ENCODE measurements at regions not wholly inside any gene's neighbourhood (a gene's known extent, or its start where the extent isn't known, plus 50 kb on each side); places are given as distances from the start of the nearest gene placed in this dataset.
A peak's percentile ranks its signal among the peaks of the same experiment; 100 is the strongest.

GRCh38 chr2:194725169-194725568 is 931.9 kb upstream of the SLC39A10 start:
- no peaks in the 10 kb centered on the region for H3K36me3 Mint-ChIP-seq
- peak overlapping the region in 1 of 6 donors; percentile 6 for H3K27ac Mint-ChIP-seq
- no peak overlapping the region for H3K4me3 Mint-ChIP-seq

DNA sequence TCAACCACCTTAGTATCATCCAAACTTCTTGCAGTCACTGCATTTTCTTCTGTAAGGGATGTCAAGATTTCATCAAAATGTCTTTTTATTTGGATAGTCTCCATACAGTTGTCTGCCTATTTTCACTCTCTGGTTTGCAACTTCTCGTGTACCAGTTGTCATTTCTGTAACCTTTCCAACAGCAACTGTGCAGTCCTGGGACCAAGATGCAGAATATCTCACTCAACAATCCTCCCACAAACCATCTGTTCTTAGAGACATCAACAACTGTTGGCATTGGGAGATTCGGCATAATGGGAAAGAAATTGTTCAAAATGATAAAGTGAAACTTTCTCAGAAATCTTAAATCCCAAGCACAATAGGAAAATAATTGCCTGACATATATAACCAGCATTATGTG is 933.6 kb upstream of the SLC39A10 start:
- ATAC-seq (ENCODE audit: low read depth in 2 of 2), result no peak
- no peaks in the 10 kb centered on the region for H3K36me3 Mint-ChIP-seq

More at GRCh38 chr2:194725169-194725568, 931.9 kb upstream of the SLC39A10 start:
- ATAC-seq (ENCODE audit: low read depth in 2 of 2) (no peak), DNase-seq (no peak)
- no peaks in the 10 kb centered on the region for H3K4me1 Mint-ChIP-seq
- H3K9me3 Mint-ChIP-seq, result no peaks in the 10 kb centered on the region
- no peaks in the 10 kb centered on the region for H3K27me3 Mint-ChIP-seq

GRCh38 chr2:194721227-194721626 is 935.8 kb upstream of the SLC39A10 start:
- Mint-ChIP-seq H3K9me3 (peaks cover 0 to 2% (median 0%) of the 10 kb centered on the region in 7 donors), H3K36me3 (no peaks in the 10 kb centered on the region), H3K4me1 (no peaks in the 10 kb centered on the region), H3K27me3 (no peaks in the 10 kb centered on the region), H3K27ac (no peak overlapping the region), H3K4me3 (no peak overlapping the region)
- DNase-seq, result no peak
- ATAC-seq (ENCODE audit: low read depth in 2 of 2), result no peak

More for the DNA sequence above, 933.6 kb upstream of the SLC39A10 start:
- Mint-ChIP-seq H3K4me1 (no peaks in the 10 kb centered on the region), H3K4me3 (no peak overlapping the region), H3K27me3 (no peaks in the 10 kb centered on the region), H3K27ac (no peak overlapping the region), H3K9me3 (peaks cover 0 to 2% (median 0%) of the 10 kb centered on the region in 7 donors)
- no peak for DNase-seq

GRCh38 chr2:194720462-194720861 is 936.6 kb upstream of the SLC39A10 start:
- Mint-ChIP-seq H3K27ac (no peak overlapping the region), H3K27me3 (no peaks in the 10 kb centered on the region), H3K4me3 (no peak overlapping the region), H3K9me3 (peaks cover 0 to 2% (median 0%) of the 10 kb centered on the region in 7 donors), H3K36me3 (no peaks in the 10 kb centered on the region), H3K4me1 (no peaks in the 10 kb centered on the region)
- ATAC-seq (ENCODE audit: low read depth in 2 of 2) (no peak), DNase-seq (no peak)

GRCh38 chr2:194718881-194719280 is 938.1 kb upstream of the SLC39A10 start:
- peaks cover 0 to 4% (median 0%) of the 10 kb centered on the region in 7 donors for H3K9me3 Mint-ChIP-seq
- no peaks in the 10 kb centered on the region for H3K36me3 Mint-ChIP-seq
- DNase-seq (no peak), ATAC-seq (ENCODE audit: low read depth in 2 of 2) (no peak)
- no peaks in the 10 kb centered on the region for H3K4me1 Mint-ChIP-seq
- no peak overlapping the region for H3K4me3 Mint-ChIP-seq
- H3K27me3 Mint-ChIP-seq, result no peaks in the 10 kb centered on the region
- H3K27ac Mint-ChIP-seq, result no peak overlapping the region

- Mint-ChIP-seq H3K4me3 (no peak overlapping the region), H3K4me1 (no peaks in the 10 kb centered on the region), H3K36me3 (no peaks in the 10 kb centered on the region), H3K27ac (peak overlapping the region in 1 of 6 donors; percentile 49), H3K27me3 (no peaks in the 10 kb centered on the region), H3K9me3 (peaks cover 0 to 4% (median 0%) of the 10 kb centered on the region in 7 donors)
- no peak for ATAC-seq (ENCODE audit: low read depth in 2 of 2)
- no peak for DNase-seq
These were observed 942.5 kb upstream of the SLC39A10 start for GRCh38 chr2:194714541-194714940.

- H3K27ac Mint-ChIP-seq, result no peak overlapping the region
- DNase-seq (no peak), ATAC-seq (ENCODE audit: low read depth in 2 of 2) (no peak)
- H3K36me3 Mint-ChIP-seq, result no peaks in the 10 kb centered on the region
- no peak overlapping the region for H3K4me3 Mint-ChIP-seq
- H3K4me1 Mint-ChIP-seq, result no peaks in the 10 kb centered on the region
- H3K27me3 Mint-ChIP-seq, result no peaks in the 10 kb centered on the region
- peaks cover 0 to 4% (median 0%) of the 10 kb centered on the region in 7 donors for H3K9me3 Mint-ChIP-seq
These were observed 947.2 kb upstream of the SLC39A10 start for GRCh38 chr2:194709840-194710239.

DNA sequence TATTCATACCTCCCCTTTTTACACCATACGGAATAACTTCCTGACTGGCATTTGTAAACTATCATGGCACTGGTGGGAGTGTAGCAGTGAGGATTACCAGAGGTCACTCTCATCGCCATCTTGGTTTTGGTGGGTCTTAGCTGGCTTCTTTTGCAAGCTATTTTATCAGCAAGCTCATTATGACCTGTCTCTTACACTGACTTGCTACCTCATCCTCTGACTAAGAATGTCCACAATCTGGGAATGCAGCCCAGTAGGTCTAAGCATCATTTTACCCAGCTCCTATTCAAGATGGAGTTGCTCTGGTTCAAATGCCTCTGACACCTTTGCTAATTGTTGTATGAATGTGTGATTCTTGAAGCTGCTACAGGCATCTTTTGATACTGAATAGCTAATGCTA is 950.8 kb upstream of the SLC39A10 start:
- no peak for ATAC-seq (ENCODE audit: low read depth in 2 of 2)

GRCh38 chr2:194705398-194705797 is 951.6 kb upstream of the SLC39A10 start:
- H3K27ac Mint-ChIP-seq, result no peak overlapping the region
- H3K36me3 Mint-ChIP-seq, result no peaks in the 10 kb centered on the region

More for the DNA sequence above, 950.8 kb upstream of the SLC39A10 start:
- no peak overlapping the region for H3K27ac Mint-ChIP-seq
- H3K36me3 Mint-ChIP-seq, result no peaks in the 10 kb centered on the region
- H3K9me3 Mint-ChIP-seq, result no peaks in the 10 kb centered on the region
- no peak for DNase-seq
- no peaks in the 10 kb centered on the region for H3K27me3 Mint-ChIP-seq
- no peak overlapping the region for H3K4me3 Mint-ChIP-seq
- H3K4me1 Mint-ChIP-seq, result no peaks in the 10 kb centered on the region

GRCh38 chr2:194700726-194701125 is 956.3 kb upstream of the SLC39A10 start:
- Mint-ChIP-seq H3K9me3 (peaks cover 0 to 12% (median 3%) of the 10 kb centered on the region in 7 donors), H3K27ac (no peak overlapping the region), H3K36me3 (no peaks in the 10 kb centered on the region), H3K27me3 (no peaks in the 10 kb centered on the region), H3K4me1 (no peaks in the 10 kb centered on the region), H3K4me3 (no peak overlapping the region)
- no peak for ATAC-seq (ENCODE audit: low read depth in 2 of 2)
- no peak for DNase-seq

More at GRCh38 chr2:194705398-194705797, 951.6 kb upstream of the SLC39A10 start:
- DNase-seq (no peak), ATAC-seq (ENCODE audit: low read depth in 2 of 2) (no peak)
- Mint-ChIP-seq H3K4me3 (no peak overlapping the region), H3K4me1 (no peaks in the 10 kb centered on the region), H3K9me3 (no peaks in the 10 kb centered on the region), H3K27me3 (no peaks in the 10 kb centered on the region)

DNA sequence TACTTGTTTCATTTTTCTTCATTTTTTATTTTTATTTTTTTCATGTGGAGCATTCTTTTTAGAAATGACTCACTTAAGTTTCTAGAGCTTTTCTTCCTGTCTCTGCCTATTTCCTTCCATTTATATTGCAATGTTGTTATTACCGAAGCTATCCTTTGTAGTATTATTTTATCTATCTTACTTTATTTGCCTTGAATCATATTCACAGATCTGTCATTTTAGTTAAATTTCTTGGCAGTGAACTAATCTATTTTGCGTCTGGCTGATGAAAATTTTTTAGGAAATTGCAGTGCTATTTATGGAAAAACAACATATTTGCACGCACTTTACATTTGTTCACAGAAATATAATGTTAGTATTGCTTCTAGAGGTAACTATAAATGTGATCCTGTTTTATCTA is 956.9 kb upstream of the SLC39A10 start:
- H3K4me3 Mint-ChIP-seq, result no peak overlapping the region
- no peak for ATAC-seq (ENCODE audit: low read depth in 2 of 2)
- H3K27me3 Mint-ChIP-seq, result no peaks in the 10 kb centered on the region
- no peak for DNase-seq
- no peak overlapping the region for H3K27ac Mint-ChIP-seq
- H3K4me1 Mint-ChIP-seq, result no peaks in the 10 kb centered on the region
- peaks cover 0 to 16% (median 4%) of the 10 kb centered on the region in 7 donors for H3K9me3 Mint-ChIP-seq
- no peaks in the 10 kb centered on the region for H3K36me3 Mint-ChIP-seq

DNA sequence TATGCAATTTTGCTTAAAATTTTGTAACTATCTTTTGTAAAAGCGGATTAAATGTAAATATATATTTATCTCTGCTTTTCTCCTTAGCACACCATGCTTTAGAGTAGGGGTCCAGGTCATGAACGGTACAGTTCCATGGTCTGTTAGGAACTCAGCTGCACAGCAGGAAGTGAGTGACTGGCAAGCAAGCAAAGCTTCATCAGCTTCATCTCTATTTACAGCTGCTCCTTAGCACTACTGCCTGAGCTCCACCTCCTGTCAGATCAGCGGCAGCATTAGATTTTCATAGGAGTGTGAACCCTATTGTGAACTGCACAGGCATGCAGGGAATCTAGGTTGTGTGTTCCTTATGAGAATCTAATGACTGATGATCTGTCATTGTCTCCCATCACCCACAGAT is 959.0 kb upstream of the SLC39A10 start:
- Mint-ChIP-seq H3K36me3 (no peaks in the 10 kb centered on the region), H3K27me3 (no peaks in the 10 kb centered on the region), H3K27ac (no peak overlapping the region), H3K4me1 (no peaks in the 10 kb centered on the region), H3K9me3 (peaks cover 0 to 16% (median 4%) of the 10 kb centered on the region in 7 donors), H3K4me3 (no peak overlapping the region)
- DNase-seq (no peak), ATAC-seq (ENCODE audit: low read depth in 2 of 2) (no peak)

- Mint-ChIP-seq H3K4me1 (no peaks in the 10 kb centered on the region), H3K4me3 (no peak overlapping the region), H3K27ac (no peak overlapping the region), H3K9me3 (peaks cover 0 to 16% (median 4%) of the 10 kb centered on the region in 7 donors), H3K27me3 (no peaks in the 10 kb centered on the region), H3K36me3 (no peaks in the 10 kb centered on the region)
- ATAC-seq (ENCODE audit: low read depth in 2 of 2) (no peak), DNase-seq (no peak)
These were observed 959.6 kb upstream of the SLC39A10 start for GRCh38 chr2:194697439-194697838.

DNA sequence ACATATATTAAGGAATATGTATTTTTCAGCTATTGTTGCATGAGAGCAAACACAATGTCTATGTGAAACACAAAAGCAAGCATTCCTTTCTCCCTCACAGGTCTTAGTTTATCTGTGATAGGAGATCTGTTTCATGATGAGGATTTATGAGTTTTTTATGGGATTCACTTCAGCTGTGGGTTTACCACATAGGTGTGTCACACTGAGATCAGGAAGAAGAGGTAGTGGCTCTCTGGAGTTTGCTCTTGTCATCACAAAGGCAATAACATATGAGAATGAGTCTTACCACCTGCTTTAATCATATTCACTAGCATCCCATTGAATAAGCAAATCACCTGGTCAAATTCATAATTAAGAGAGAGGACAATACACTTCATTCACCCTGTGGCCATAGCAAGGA is 960.3 kb upstream of the SLC39A10 start:
- H3K27me3 Mint-ChIP-seq, result no peaks in the 10 kb centered on the region
- H3K4me1 Mint-ChIP-seq, result no peaks in the 10 kb centered on the region
- peaks cover 0 to 16% (median 4%) of the 10 kb centered on the region in 7 donors for H3K9me3 Mint-ChIP-seq

GRCh38 chr2:194686569-194686968 is 970.5 kb upstream of the SLC39A10 start:
- no peaks in the 10 kb centered on the region for H3K4me1 Mint-ChIP-seq
- H3K27me3 Mint-ChIP-seq, result no peaks in the 10 kb centered on the region
- H3K27ac Mint-ChIP-seq, result no peak overlapping the region
- peaks cover 0 to under 1% (median 0%) of the 10 kb centered on the region in 7 donors for H3K9me3 Mint-ChIP-seq
- no peaks in the 10 kb centered on the region for H3K36me3 Mint-ChIP-seq
- no peak for ATAC-seq (ENCODE audit: low read depth in 2 of 2)
- DNase-seq, result no peak
- H3K4me3 Mint-ChIP-seq, result no peak overlapping the region

More for the DNA sequence above, 960.3 kb upstream of the SLC39A10 start:
- H3K27ac Mint-ChIP-seq, result no peak overlapping the region
- ATAC-seq (ENCODE audit: low read depth in 2 of 2), result no peak
- no peak overlapping the region for H3K4me3 Mint-ChIP-seq
- no peak for DNase-seq
- no peaks in the 10 kb centered on the region for H3K36me3 Mint-ChIP-seq
